H1 (cell line): ENCODE measurements at regions not wholly inside any gene's neighbourhood (a gene's known extent, or its start where the extent isn't known, plus 50 kb on each side); places are given as distances from the start of the nearest gene placed in this dataset.

ENCODE experiments used
- KDM1A ChIP-seq: fragments of 200-600, 300-600 bp; sonication (generic); IDR thresholded peaks from 2 replicates; pipeline ENCODE4 v1.7.1; 2016; ENCODE audit warnings: mild to moderate bottlenecking, low read length, borderline replicate concordance
- POU5F1 ChIP-seq: IDR thresholded peaks from 2 replicates; pipeline ENCODE4 v1.6.1; 2011; ENCODE audit warnings: low read depth, mild to moderate bottlenecking, low read length, moderate library complexity
- RAD21 ChIP-seq, 2 experiments: IDR thresholded peaks in 1 of 2; conservative IDR thresholded peaks in 1 of 2; 2 replicates each; pipeline ENCODE4 v1.6.1; 2011; ENCODE audit warnings: low read depth in 2 of 2, low read length in 2 of 2, improper control_type of control experiment in 1 of 2, inconsistent platforms in 1 of 2, mild to moderate bottlenecking in 1 of 2, moderate library complexity in 1 of 2
- SIN3A ChIP-seq, 2 experiments: IDR thresholded peaks in 1 of 2; conservative IDR thresholded peaks in 1 of 2; 2 replicates each; pipeline ENCODE4 v1.6.1; 2011 to 2012; ENCODE audit warnings: low read length in 2 of 2, improper control_type of control experiment in 1 of 2, low read depth in 1 of 2, mild to moderate bottlenecking in 1 of 2

DNA sequence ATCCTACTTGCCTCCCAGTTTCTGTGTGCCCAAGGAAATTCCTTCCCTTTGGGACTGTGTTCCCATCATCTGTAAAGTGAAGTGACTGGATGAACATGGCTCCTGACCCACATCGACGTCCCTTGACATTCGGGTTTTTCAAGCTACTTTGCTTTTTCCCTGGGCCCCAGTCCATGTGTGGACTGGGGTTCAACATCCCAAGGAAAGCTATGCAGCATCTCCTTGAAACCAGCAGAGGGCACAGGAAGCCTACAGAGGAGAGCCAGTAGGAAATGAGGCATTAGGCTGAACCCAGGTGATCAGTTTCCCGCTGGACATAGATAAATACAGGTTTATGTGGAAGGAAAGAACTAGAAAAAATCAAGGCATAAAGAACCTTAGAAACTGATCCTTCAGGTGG, 145.1 kb upstream of the ARHGEF9 start (continued):
- TF ChIP-seq SIN3A (conservative IDR thresholded peaks at IDR 0.05 in 1 of 2, IDR thresholded peaks at IDR 0.05 in 1 of 2; ENCODE audit: low read depth in 1 of 2, low read length in 2 of 2), result no peak
- no peak for TF ChIP-seq KDM1A
- no peak for TF ChIP-seq POU5F1
- TF ChIP-seq RAD21 (IDR thresholded peaks at IDR 0.05 in 1 of 2, conservative IDR thresholded peaks at IDR 0.05 in 1 of 2; ENCODE audit: low read depth in 2 of 2, low read length in 2 of 2), result peak; percentile 85 to 88
